Caco-2 (cell line): ENCODE measurements at regions not wholly inside any gene's neighbourhood (a gene's known extent, or its start where the extent isn't known, plus 50 kb on each side); places are given as distances from the start of the nearest gene placed in this dataset.
A peak's percentile ranks its signal among the peaks of the same experiment; 100 is the strongest.

Experiments
- BruUV-seq: library from RNA; stranded (reverse); fragments of 400-500 nt; replicated peaks from 2 replicates; lab custom pipeline; 2021; lab: Mats Ljungman, UMichigan
- CTCF ChIA-PET: fragments of 300-600 bp; sonication (Branson Sonifier 250); formaldehyde crosslinking; loops from one replicate; lab custom pipeline; 2022; ENCODE audit warnings: antibody characterized with exemption; lab: Charles Lee
- POLR2A ChIA-PET: fragments of 300-600 bp; sonication (Branson Sonifier 250); formaldehyde crosslinking; loops from one replicate; lab custom pipeline; 2022; ENCODE audit warnings: antibody characterized with exemption; lab: Charles Lee
- DNase-seq, 2 experiments: peaks; one replicate each; pipeline versions ENCODE4 v3.0.0 to v3.0.0-alpha.2; 2020 to 2022
- H3K27me3 ChIP-seq: replicated peaks from 2 replicates; pipeline ENCODE4 v1.6.0; 2011; ENCODE audit warnings: low read length; ENCODE audit not compliant: control insufficient read depth, insufficient read depth
- H3K36me3 ChIP-seq: 2 replicates; pipeline ENCODE4 v1.5.1; 2011; ENCODE audit warnings: low read length; ENCODE audit not compliant: control insufficient read depth, insufficient read depth
- H3K4me1 ChIP-seq: fragments of 250-450 bp; sonication (Bioruptor Pico); 2 replicates; pipeline ENCODE4 v1.5.1; 2020; ENCODE audit warnings: mild to moderate bottlenecking
- H3K4me3 ChIP-seq: 2 replicates; pipeline ENCODE4 v1.5.1; 2011; ENCODE audit warnings: low read depth, mild to moderate bottlenecking, control low read depth, low read length
- H3K9me3 ChIP-seq: fragments of 250-450 bp; sonication (Bioruptor Pico); 2 replicates; pipeline ENCODE4 v1.5.1; 2020; ENCODE audit warnings: mild to moderate bottlenecking, moderate library complexity
- H3K27ac Mint-ChIP-seq: one replicate; pipeline ENCODE4 v1.8.0; 2022; ENCODE audit warnings: mixed read lengths; ENCODE audit not compliant: unreplicated experiment
- H3K27me3 Mint-ChIP-seq: one replicate; pipeline ENCODE4 v1.8.0; 2022; ENCODE audit warnings: mixed read lengths; ENCODE audit not compliant: insufficient read depth, unreplicated experiment
- H3K36me3 Mint-ChIP-seq: one replicate; pipeline ENCODE4 v1.8.0; 2022; ENCODE audit warnings: mild to moderate bottlenecking, mixed read lengths; ENCODE audit not compliant: insufficient read depth, unreplicated experiment
- H3K4me1 Mint-ChIP-seq: one replicate; pipeline ENCODE4 v1.8.0; 2022; ENCODE audit warnings: low read depth, mixed read lengths; ENCODE audit not compliant: unreplicated experiment
- H3K4me3 Mint-ChIP-seq: one replicate; pipeline ENCODE4 v1.8.0; 2022; ENCODE audit warnings: mild to moderate bottlenecking, moderate library complexity, mixed read lengths; ENCODE audit not compliant: unreplicated experiment
- H3K9me3 Mint-ChIP-seq: one replicate; pipeline ENCODE4 v1.8.0; 2022; ENCODE audit warnings: mixed read lengths; ENCODE audit not compliant: unreplicated experiment
- CTCF ChIP-seq, 2 experiments: fragments of 200-600 bp in 1 of 2; IDR thresholded peaks; 1 replicate in 1 of 2; 2 replicates in 1 of 2; pipeline versions ENCODE4 v1.5.1 to v1.8.0; 2011 to 2022; ENCODE audit warnings: antibody characterized with exemption in 1 of 2, control low read depth in 1 of 2, inconsistent platforms in 1 of 2, low read depth in 1 of 2, low read length in 1 of 2, mild to moderate bottlenecking in 1 of 2, moderate library complexity in 1 of 2; ENCODE audit not compliant: insufficient read depth in 1 of 2, severe bottlenecking in 1 of 2, unreplicated experiment in 1 of 2
- intact Hi-C: fragments of 100-400 bp; cut with micrococcal nuclease; formaldehyde crosslinking; loops from one replicate; pipeline ENCODE4 v1.10.0; 2022; ENCODE audit not compliant: unreplicated experiment

DNA sequence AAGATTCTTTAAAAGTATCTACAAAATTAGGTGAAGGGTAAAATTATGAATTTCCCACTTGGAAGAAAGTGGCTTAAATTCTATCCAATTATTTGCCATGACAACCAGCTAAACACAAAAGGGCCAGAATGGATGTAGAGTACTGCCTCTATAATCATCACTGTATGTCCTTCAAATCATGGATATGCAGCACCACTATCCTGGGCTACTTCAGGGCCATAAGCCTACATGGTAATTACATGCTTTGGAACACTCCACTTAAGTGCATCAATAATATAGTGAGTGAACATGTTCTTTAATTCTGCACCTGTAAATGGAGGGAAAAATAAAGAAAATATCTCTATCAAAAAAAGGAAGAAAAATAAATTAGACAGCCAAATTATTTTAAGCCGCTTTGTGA lies 575.2 kb downstream of the ISL1 start:
- BruUV-seq = no TSS peak
- Mint-ChIP-seq H3K9me3 (no peaks in the 10 kb centered on the region), H3K4me3 (no peak overlapping the region), H3K27me3 (no peaks in the 10 kb centered on the region), H3K27ac (no peak overlapping the region), H3K36me3 (no peaks in the 10 kb centered on the region), H3K4me1 (no peaks in the 10 kb centered on the region)
- Histone ChIP-seq H3K4me3 (no peak overlapping the region), H3K4me1 (no peaks in the 10 kb centered on the region), H3K27me3 (no peaks in the 10 kb centered on the region), H3K36me3 (no peaks in the 10 kb centered on the region), H3K9me3 (no peaks in the 10 kb centered on the region)
- no peak for TF ChIP-seq CTCF (IDR thresholded peaks at IDR 0.05; ENCODE audit: insufficient read depth in 1 of 2, low read depth in 1 of 2, low read length in 1 of 2, severe bottlenecking in 1 of 2, unreplicated experiment in 1 of 2)
- intact Hi-C loops = no loop called here
- CTCF ChIA-PET = no interaction called here
- POLR2A ChIA-PET = no interaction called here
- DNase-seq = no peak

DNA sequence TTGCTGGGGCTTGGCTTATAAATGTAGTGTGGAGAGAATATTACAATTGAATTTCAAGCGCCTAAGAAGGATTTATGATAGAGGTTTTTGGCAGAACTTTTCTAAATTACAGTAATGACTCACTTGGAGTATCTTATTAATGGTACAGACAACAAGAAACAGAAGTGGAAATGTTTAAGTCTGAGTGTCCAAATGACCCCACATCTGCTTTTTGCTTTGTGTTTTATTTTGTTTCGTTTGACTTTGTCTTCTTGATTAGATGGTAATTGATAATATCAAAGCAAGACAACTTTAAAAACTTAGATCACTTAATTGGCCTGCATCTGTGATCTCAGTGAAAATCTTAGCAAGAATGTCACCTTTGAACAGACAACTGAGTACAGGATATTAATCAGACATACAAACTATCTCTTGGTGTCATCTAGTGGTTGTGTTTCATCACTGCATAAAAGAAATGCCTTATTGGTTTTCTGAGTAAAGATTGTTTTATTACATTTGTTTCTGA lies 577.4 kb downstream of the ISL1 start:
- H3K36me3 Mint-ChIP-seq = no peaks in the 10 kb centered on the region
- Histone ChIP-seq H3K27me3 (no peaks in the 10 kb centered on the region), H3K4me3 (no peak overlapping the region), H3K36me3 (no peaks in the 10 kb centered on the region), H3K4me1 (no peaks in the 10 kb centered on the region), H3K9me3 (no peaks in the 10 kb centered on the region)
- ChIA-PET CTCF (no interaction called here), POLR2A (no interaction called here)
- H3K4me1 Mint-ChIP-seq = no peaks in the 10 kb centered on the region
- no peak for DNase-seq
- no peaks in the 10 kb centered on the region for H3K27me3 Mint-ChIP-seq
- BruUV-seq = no TSS peak
- no peaks in the 10 kb centered on the region for H3K9me3 Mint-ChIP-seq
- H3K4me3 Mint-ChIP-seq = no peak overlapping the region
- no peak overlapping the region for H3K27ac Mint-ChIP-seq
- peak; percentile 38 to 45 for TF ChIP-seq CTCF (IDR thresholded peaks at IDR 0.05; ENCODE audit: insufficient read depth in 1 of 2, low read depth in 1 of 2, low read length in 1 of 2, severe bottlenecking in 1 of 2, unreplicated experiment in 1 of 2)
- intact Hi-C loops = loop anchor here (1.0 to 5.0 kb wide), 3 partner anchors 578 to 1001 kb away; partner anchors contain the start of gene ISL1

DNA sequence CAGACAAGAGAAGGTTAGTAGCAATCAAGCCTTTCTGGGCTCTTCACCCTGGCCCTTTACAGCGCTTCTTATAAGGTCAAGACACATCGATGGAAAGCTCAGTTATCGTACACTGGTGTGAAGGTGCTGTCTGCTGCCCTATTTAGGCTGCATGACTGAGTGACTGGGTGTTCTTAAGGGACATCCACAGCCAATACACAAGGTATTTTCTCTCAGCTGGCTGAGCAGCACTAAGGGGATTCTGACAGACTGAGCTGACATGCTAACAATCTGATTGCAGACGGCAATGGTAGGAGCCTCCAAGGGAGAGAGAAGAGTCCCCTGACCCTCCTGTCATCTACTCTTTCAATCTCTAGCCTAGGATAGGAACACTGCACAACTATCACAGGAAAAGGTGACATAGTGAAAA lies 577.9 kb downstream of the ISL1 start:
- Mint-ChIP-seq H3K27me3 (no peaks in the 10 kb centered on the region), H3K9me3 (no peaks in the 10 kb centered on the region), H3K4me3 (no peak overlapping the region), H3K4me1 (no peaks in the 10 kb centered on the region), H3K27ac (no peak overlapping the region), H3K36me3 (no peaks in the 10 kb centered on the region)
- CTCF ChIA-PET = no interaction called here
- Histone ChIP-seq H3K4me3 (no peak overlapping the region), H3K4me1 (no peaks in the 10 kb centered on the region), H3K36me3 (no peaks in the 10 kb centered on the region), H3K27me3 (no peaks in the 10 kb centered on the region), H3K9me3 (no peaks in the 10 kb centered on the region)
- intact Hi-C loops = loop anchor here (1.0 to 5.0 kb wide), 3 partner anchors 579 to 1002 kb away; partner anchors contain the start of gene ISL1
- no TSS peak for BruUV-seq
- no peak for TF ChIP-seq CTCF (IDR thresholded peaks at IDR 0.05; ENCODE audit: insufficient read depth in 1 of 2, low read depth in 1 of 2, low read length in 1 of 2, severe bottlenecking in 1 of 2, unreplicated experiment in 1 of 2)
- POLR2A ChIA-PET = no interaction called here
- no peak for DNase-seq
